GM21825 (cell line): ENCODE measurements at regions not wholly inside any gene's neighbourhood (a gene's known extent, or its start where the extent isn't known, plus 50 kb on each side); places are given as distances from the start of the nearest gene placed in this dataset.
A peak's percentile ranks its signal among the peaks of the same experiment; 100 is the strongest.

Experiments
- ATAC-seq: cut with Tn5 transposase; IDR thresholded peaks from one replicate; pipeline ENCODE4 v1.9.1; 2021; ENCODE audit warnings: mild to moderate bottlenecking, moderate library complexity; ENCODE audit not compliant: unreplicated experiment

DNA sequence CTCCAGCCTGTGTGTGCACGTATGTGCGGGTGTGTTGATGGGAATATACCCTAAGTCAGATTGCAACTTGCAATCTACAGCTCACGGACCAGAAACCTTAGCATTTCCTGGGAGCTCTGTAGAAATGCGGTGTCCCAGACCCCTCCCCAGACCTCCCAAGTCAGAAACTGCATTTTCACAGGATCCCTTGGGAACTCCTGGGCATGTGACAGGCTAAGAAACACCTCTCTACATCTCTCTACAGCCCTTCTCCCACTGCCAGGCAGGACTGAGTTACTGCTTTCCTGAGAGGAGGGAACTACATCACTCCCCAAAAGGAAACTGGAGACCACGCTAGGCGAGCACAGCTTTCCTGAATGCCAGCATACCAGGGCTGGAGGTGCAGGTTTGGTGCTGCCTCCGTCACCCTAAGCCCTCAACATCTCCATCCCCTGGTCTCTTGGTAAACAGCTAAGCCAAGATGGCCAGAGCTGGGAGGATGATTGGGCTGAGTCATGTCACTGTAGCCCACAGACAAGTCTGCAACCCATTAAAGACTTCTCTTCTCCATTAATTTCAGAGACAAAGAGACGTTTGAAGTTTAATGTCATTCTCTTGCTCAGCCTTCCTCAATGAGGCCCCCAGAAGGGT lies 194.4 kb downstream of the BMP7 start:
- no peak for ATAC-seq

DNA sequence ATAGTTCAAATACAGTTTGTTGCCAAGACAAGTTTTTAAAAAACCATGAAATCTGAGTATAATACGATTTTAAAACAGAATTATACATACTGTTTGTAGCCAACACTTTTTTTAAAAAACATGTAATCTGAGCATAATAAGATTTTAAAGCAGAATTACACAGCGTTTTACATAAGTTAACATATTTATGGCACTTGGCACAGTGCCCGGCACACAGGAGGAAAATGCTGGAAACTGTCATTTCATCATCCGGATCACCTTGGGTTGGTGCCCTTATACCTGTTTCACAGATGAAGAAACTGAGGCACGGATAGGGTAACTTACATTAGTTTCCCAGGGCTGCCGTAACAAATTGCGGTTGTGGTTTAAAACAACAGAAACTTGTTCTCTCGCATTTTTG lies 193.0 kb downstream of the BMP7 start:
- no peak for ATAC-seq

DNA sequence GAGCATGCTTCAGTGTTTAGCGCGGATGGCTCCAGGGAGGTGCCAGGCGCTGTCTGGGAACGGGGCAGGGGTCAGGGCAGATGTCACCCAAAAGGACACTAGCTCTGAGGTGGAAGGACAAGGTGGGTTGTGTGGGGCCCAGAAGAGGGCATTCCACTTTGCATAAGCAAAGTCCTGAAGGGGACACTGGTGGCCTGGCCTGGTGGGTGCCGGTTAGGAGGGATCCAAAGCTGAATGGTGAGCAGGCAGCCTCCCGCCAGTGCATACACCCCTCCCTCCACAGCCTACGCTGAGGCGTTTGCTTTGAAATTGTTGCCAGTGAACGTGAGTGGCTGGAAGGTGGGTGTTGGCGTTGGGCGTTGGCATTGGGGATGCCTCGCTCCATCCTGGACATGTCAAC lies 192.1 kb downstream of the BMP7 start:
- ATAC-seq: no peak

DNA sequence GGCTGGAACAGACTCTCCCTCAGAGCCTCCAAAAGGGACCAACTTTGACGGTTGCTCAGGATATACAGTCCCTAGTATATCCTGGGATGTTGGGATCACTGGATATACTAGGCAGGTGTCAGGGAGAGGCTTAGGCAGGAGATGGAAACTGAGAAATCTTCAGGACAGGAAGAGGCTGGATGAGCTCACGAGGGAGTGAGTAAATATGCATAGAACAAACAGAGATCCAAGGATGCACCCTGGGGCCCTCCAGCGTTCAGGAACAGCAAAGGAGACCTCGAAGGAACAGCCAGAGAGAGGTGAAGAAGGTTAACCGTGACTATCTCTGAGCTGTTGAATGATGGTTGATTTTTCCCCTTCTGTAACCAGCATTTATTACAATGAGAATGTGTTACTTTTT lies 191.3 kb downstream of the BMP7 start:
- no peak for ATAC-seq

DNA sequence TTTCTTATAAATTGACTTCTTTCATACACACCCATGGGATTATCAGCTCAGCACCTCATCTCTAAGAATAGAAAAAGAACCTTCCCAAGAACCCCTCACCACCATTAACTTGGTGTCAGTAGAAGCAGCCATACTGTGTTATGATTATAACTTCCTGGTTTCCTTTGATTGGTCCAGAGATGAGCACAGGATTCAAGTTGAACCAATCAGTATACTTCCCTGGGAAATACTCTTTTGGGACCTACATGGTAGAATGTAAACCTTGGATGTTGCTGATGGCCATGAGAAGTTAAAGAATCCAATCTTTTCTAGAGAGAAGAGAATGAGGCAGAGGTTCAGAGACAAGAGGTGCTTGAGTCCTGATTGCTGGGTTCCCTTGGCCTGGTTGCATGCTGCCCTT lies 190.8 kb downstream of the BMP7 start:
- no peak for ATAC-seq

DNA sequence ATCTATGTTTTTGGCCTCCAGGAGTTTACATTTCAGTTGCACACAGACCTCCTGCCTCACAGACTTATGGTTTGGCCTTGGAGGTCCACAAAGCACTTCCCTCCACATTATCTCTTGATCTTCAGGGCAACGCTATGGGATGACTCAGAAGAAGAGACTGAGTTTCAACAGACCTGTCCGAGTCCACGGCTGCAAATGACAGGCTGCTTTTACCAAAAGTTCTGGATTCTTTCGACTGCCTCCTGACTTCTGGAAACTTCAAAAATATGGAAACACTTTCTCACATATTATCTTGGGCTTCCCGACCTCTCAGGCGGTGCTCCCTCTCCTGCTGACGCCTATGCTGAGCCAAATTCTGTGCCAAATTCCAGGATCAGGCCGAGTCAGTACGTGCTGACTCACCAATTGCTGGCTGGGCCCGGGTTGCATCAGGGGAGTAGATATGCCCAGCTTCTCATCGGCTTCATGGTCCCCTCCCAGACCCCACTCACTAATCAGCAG lies 190.2 kb downstream of the BMP7 start:
- no peak for ATAC-seq

DNA sequence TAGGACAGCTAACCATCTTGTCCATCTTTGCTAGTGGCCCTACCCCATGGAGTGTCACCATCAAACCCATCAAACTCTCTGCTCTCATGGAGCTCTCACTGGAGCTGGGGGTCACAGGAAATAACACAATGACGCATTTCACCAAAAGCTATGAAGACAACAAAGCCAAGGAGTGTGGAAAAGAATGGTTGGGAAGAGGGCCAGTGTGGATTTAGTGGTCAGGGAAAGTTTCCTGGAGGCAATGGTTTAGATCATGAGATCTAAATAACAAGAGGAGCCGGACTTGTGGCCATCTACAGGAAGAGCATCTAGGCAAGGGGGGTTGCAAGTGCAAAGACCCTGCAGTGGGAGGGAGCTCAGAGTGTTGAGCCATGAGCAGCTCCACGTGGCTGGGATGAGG lies 189.5 kb downstream of the BMP7 start:
- ATAC-seq: no peak

DNA sequence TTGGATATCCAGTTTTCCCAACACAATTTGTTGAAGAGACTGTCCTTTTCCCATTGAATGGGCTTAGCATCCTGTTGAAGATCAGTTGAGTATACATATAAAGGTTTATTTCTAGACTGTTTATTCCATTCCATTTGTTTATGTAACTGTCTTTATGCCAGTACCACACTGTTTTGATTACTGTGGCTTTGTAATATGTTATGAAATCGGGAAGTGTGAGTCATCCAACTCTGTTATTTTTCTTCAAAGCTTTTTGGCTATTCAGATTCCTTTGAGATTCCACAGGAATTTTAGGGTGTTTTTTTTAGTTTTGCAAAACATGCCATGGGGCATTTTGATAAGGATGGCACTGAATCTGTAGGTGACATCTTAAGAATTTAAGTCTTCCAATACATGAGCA lies 188.3 kb downstream of the BMP7 start:
- ATAC-seq: no peak

DNA sequence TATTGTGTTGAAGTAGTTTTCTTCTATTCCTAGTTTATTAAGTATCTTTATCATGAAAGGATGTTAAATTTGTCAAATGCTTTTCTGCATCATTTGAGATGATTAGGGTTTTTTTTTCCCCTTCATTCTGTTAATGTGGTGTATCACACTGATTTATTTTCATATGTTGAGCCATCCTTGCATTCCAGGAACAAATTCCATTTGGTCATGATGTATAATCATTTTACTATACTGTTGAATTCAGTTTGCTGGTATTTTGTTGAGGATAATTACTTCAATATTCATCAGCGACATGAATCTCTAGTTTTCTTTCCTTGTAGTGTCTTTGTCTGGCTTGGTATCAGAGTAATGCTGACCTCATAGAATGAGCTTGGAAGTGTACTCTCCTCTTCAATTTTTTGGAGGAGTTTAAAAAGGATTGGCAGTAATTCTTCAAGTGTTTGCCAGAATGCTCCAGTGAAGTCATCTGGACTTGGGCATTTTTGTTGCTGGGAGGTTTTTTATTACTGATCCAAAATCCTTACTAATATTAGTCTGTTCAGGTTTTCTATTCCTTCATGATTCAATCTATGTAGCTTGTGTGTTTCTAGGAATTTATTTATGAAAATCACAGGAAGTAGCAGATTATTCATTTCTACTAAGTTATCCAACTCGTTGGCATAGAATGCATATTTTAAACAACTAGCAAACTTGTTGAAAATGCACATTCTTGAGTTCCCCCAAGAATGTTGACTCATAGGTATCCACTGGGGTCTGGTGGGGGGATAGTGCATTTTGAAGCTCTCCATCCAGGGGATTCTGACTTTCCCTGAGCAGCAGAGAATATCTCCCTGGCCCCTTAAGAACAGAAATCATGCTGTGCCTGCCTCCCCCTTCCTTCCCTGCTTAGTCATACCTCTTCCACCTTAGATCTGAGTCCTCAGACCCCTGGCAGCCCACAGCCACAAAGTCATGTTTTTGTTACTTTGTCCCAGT lies 187.1 kb downstream of the BMP7 start:
- no peak for ATAC-seq

DNA sequence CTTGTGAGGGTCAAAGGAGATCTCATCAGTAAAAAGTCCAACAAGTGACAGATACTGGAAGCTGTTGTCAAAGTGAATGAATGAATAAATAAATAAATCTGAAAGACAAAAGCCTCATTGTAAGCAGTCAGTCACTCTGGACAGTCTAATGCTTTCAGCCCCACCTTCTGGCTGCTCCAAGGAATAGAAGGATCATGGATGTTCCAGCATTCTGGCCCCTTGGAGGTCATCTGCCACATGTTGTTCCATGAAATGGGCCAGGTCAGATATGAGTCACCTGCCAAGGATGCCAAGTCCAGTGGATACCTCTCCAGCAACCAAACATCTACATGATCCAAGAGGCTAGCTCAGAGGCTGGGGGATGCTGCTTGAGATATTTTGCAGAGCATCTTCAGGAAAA lies 185.6 kb downstream of the BMP7 start:
- ATAC-seq: no peak

DNA sequence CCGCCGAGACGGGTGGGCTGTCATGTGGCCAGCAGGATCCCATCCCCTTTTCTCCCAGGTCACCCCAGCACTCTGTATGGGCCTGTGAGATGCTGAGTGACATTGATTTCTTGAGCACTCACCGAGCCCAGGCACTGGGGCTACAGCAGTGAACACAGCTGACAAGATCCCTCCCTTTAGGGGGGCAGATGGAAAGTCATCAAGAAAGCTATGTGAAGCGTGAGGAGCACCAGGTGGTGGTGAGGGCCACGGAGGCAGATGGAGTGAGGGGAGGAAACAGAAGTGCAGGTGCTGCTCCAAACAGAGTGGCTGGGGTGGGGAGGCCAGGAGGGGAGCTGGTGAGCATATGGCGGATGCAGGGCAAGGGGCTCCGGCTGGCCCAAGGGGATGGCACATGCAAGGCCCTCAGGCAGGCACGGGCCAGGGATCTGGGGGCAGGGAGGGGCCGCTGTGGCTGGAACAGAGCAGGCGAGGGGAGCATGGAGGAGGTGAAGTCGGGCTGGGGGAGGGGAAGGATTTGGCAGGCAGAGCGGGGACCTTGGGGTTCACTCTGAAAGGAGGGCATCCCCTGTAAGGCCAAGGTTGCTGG lies 184.0 kb downstream of the BMP7 start:
- ATAC-seq: no peak

DNA sequence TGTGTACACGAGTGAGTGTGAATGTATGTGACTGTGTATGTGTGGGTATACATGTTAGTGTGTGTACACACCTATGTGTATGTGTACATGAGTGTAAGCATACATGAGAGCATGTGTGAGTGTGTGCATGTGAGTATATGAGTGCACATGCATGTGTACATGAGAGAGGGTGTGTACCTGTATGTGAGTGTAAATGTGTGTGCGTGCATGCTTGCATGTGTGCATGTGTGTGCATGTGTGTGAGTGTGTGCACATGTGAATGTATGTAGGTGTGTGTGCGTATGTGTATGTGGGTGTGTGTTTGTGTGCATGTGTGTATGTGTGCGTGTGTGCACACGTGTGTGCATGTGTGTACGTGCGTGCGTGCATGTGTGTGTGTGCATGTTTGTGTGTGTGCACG lies 183.4 kb downstream of the BMP7 start:
- ATAC-seq: no peak

DNA sequence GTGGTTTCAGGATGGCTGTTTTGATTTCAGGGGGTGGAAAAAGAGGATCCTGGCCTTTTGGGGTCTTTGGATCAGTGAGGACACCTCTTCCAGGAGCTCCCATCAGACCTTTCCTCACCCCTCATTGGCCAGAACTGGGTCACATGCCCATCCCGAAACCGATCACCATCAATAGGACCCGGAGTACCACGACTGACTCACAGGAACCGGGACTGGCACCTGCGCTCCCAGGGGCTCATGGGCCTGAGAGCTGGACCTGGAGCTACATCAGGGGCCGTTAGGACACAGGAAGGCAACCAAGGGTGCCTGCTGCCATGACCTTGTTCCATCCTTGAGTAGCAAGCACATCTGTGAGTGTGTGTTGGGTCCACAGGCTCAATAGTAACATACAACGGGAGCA lies 180.4 kb downstream of the BMP7 start:
- ATAC-seq: no peak

DNA sequence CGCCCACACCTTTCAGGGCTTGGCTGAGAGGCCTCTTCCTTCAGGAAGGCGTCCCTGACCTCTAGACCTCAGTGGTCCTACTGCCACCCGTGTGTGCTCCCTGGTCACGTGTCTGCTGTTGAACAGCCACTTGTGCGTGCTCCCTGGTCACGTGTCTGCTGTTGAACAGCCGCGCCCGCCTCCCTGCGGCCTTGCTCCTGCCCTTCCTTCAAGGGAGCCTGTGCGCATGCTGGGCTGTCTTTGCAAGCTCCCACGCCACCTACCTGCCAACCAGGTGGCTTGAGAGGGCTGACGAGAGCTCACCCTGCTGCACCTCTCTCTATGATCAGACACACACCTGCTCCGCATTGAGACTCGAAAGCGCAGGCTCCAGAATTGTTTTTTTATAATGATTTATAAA lies 179.3 kb downstream of the BMP7 start:
- no peak for ATAC-seq

DNA sequence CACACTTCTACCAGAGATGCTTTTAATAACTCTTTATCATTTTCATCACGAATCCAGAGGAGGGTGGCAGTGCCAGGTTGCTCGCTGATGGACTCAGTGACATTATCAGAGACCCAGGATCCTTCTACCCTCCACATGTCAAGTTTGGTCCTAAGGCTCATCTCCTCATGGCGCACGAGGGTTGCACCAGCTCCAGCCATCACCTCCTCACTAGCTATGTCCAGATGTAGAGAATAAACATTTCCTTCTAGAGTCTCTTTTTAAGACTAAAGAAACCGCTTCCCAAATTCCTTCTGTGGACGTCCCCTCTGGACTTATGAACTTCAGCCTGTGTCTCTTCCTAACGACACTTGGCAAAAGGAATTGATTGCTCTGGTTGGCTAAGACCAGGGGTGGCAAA lies 178.7 kb downstream of the BMP7 start:
- no peak for ATAC-seq

DNA sequence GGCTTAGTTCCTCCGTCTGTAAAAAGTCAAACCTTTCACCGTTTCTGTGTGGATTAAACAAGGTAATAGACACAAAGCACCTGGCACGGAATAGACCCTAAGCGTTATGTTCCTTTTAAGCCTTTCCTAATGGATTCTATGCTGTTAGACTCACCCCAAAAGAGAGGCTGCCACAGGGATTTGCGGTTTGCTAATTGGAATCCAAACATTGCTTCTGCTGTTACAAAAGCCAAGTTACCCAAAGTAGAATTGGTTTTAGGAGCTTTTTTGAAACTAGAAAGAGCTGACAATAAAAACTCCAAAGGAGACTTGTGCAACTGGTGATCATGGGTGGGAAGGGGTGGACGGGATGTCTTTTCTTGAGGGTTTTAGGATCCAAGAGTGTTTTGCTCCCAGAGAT lies 178.0 kb downstream of the BMP7 start:
- no peak for ATAC-seq

DNA sequence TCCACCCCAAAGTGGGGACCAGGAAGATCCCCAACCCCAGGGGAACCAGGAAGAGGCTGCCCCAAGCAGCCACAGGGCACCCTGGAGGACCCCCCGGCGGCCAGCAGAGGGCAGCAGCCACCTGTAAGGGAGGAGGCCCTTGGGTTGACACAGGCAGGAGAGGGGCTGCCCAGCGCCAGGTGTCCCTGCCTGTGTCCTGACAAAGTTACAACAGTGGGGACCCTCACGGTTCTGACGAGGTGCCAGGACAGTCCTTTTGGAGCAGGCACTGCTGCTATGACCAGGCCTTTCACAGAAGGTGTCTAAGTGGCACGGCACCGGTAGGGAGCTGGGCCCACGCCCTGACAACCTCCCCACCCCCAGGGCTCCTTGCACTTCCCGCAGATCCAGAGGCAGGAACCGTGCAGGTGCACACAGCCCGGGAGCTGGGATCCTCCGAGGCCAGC lies 176.7 kb downstream of the BMP7 start:
- ATAC-seq: no peak

DNA sequence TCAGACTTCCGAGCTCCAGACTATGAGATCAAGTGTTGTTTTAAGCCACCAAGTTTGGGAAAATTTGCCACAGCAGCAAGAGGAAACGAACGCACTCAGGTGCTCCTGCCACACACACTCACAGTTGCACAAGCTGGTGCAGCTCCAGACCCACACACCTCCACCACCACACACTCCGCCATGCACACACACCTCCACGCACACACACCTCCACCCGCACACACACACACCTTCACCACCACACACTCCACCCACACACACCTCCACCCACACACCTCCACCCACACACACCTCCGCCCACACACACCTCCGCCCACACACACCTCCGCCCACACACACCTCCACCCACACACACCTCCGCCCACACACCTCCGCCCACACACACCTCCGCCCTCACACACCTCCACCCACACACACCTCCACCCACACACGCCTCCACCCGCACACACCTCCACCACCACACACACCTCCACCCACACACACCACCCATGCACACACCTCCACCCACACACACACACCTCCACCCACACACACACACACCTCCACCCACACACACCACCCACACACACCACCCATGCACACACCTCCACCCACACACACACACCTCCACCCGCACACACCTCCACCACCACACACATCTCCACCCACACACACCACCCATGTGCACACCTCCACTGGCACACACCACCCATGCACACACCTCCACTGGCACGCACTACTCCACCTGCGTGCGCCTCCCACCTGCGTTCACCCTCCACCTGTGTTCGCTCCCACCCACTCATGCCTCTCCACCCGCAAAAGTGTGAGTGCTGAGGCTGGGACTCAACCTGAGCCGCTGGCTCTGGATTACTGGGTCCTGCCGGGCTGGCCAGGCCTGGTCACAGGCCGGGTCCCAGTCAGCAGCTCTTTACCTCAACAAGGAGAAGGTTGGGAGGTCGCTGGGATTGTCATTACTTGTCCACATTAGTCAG lies 175.6 kb downstream of the BMP7 start:
- ATAC-seq: no peak

DNA sequence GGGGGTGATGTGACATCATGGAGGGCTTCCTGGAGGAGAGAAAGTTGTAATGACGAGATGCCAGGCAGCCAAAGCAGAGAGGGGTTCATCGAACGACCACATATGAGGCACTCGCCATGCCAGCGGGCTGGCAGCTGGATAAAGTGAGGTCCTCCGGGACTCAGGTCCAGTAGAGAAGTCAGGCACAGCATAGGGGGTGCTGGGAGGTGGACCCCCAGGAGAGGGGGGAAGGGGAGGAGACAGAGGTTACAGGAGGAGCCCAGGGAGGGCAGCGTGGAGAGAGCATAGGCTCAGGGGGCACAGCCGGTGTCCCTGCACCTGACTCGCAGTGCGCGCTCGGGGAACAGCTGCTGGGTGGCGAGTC lies 174.7 kb downstream of the BMP7 start:
- peak; percentile 10 for ATAC-seq

DNA sequence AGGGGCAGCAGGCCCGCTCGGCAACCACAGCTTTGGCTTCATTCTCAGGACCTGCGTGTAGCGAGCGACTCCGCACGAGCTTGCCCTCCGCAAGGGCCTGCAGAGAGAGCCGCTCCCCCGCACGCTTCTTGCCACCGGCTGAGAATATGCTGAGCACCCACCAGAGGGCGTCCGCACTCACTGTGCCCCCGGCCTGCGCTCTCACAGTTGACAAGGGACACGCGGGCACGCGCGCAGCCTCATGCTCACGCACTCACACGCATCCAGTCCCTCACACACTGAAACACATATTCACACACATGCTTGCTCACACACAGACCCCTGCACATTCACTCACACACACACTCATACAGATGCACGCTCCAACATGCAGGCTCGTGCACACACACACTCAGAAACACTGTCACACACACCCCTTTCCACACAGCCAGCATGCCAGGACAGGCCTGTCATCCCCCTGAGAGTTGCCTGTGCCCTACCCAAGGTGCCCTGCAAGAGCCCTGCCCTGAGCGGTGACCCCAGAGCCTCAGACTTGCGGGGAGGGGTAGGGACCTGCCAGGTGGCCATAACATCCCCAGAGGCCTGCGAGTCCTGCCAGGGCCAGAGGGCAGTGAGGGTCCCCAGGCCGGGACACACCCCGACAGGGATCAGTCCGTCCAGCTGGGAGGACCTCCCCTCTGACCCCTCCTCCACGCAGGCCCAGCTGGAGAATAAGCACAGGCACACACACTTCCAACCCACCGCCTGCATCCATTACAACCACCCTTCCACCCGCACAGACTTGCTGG lies 174.1 kb downstream of the BMP7 start:
- ATAC-seq: peak; percentile 48
